Cardiac muscle cell (in vitro differentiated cells and primary cell): ENCODE measurements at regions not wholly inside any gene's neighbourhood (a gene's known extent, or its start where the extent isn't known, plus 50 kb on each side); places are given as distances from the start of the nearest gene placed in this dataset.

ENCODE experiments used
- DNase-seq, 2 donors: peaks; one replicate each; pipeline versions ENCODE4 v3.0.0 to v3.0.0-alpha.2; 2010 to 2017; ENCODE audit warnings: low read depth in 1 of 2, low spot score in 1 of 2
- H3K27ac ChIP-seq: fragments of 200-600 bp; sonication (generic); 2 replicates; pipeline ENCODE4 v1.5.1; 2016
- H3K27me3 ChIP-seq: fragments of 200-600 bp; sonication (generic); 2 replicates; pipeline ENCODE4 v1.6.0; 2016; ENCODE audit warnings: control low read depth
- H3K36me3 ChIP-seq: fragments of 200-600 bp; sonication (generic); 2 replicates; pipeline ENCODE4 v1.5.1; 2016; ENCODE audit warnings: control low read depth
- H3K4me1 ChIP-seq: fragments of 200-600 bp; sonication (generic); 2 replicates; pipeline ENCODE4 v1.8.1; 2017; ENCODE audit warnings: low read depth, mild to moderate bottlenecking, mixed run types
- H3K4me3 ChIP-seq: fragments of 200-600 bp; sonication (generic); 2 replicates; pipeline ENCODE4 v1.5.1; 2016; ENCODE audit warnings: mild to moderate bottlenecking
- H3K9me3 ChIP-seq: fragments of 200-600 bp; sonication (generic); 2 replicates; pipeline ENCODE4 v1.5.1; 2017; ENCODE audit warnings: low read depth, mild to moderate bottlenecking, control low read depth
- CTCF ChIP-seq: IDR thresholded peaks from 2 replicates; pipeline ENCODE4 v1.5.1; 2012; ENCODE audit warnings: low read depth, mild to moderate bottlenecking, low read length

GRCh38 chr3:191065181-191065805 is 133.7 kb upstream of the OSTN start:
- no peak for TF ChIP-seq CTCF
- DNase-seq: peak in 1 of 2 donors; percentile 38
- Histone ChIP-seq H3K27ac (no peak overlapping the region), H3K9me3 (no peaks in the 10 kb centered on the region), H3K27me3 (no peaks in the 10 kb centered on the region), H3K36me3 (no peaks in the 10 kb centered on the region), H3K4me1 (no peaks in the 10 kb centered on the region), H3K4me3 (no peak overlapping the region)

- no peaks in the 10 kb centered on the region for H3K4me1 ChIP-seq
- no peaks in the 10 kb centered on the region for H3K9me3 ChIP-seq
- no peaks in the 10 kb centered on the region for H3K36me3 ChIP-seq
- no peaks in the 10 kb centered on the region for H3K27me3 ChIP-seq
- H3K4me3 ChIP-seq: no peak overlapping the region
- H3K27ac ChIP-seq: no peak overlapping the region
- TF ChIP-seq CTCF: peak; percentile 39
- peak; percentile 45 to 50 for DNase-seq
These were observed 148.0 kb upstream of the OSTN start for GRCh38 chr3:191051037-191051436.

- H3K36me3 ChIP-seq: no peaks in the 10 kb centered on the region
- no peak overlapping the region for H3K4me3 ChIP-seq
- no peaks in the 10 kb centered on the region for H3K9me3 ChIP-seq
- H3K27me3 ChIP-seq: no peaks in the 10 kb centered on the region
- no peak for DNase-seq
- TF ChIP-seq CTCF: no peak
- H3K4me1 ChIP-seq: no peaks in the 10 kb centered on the region
- no peak overlapping the region for H3K27ac ChIP-seq
These were observed 151.1 kb upstream of the OSTN start for GRCh38 chr3:191047930-191048329.

GRCh38 chr3:191030929-191031328 is 168.1 kb upstream of the OSTN start:
- DNase-seq: no peak
- Histone ChIP-seq H3K4me1 (no peaks in the 10 kb centered on the region), H3K36me3 (no peaks in the 10 kb centered on the region), H3K9me3 (no peaks in the 10 kb centered on the region), H3K4me3 (no peak overlapping the region), H3K27ac (no peak overlapping the region), H3K27me3 (no peaks in the 10 kb centered on the region)
- TF ChIP-seq CTCF: no peak

- Histone ChIP-seq H3K27ac (no peak overlapping the region), H3K4me3 (no peak overlapping the region), H3K27me3 (no peaks in the 10 kb centered on the region), H3K4me1 (no peaks in the 10 kb centered on the region), H3K36me3 (no peaks in the 10 kb centered on the region), H3K9me3 (no peaks in the 10 kb centered on the region)
- DNase-seq: no peak
- no peak for TF ChIP-seq CTCF
These were observed 168.0 kb upstream of the GMNC start for GRCh38 chr3:191030491-191030890.
